HG02798 (cell line): ENCODE measurements at regions not wholly inside any gene's neighbourhood (a gene's known extent, or its start where the extent isn't known, plus 50 kb on each side); places are given as distances from the start of the nearest gene placed in this dataset.

Source experiments
- ATAC-seq: cut with Tn5 transposase; IDR thresholded peaks from one replicate; pipeline ENCODE4 v1.9.1; 2021; ENCODE audit warnings: mild to moderate bottlenecking; ENCODE audit not compliant: unreplicated experiment, poor library complexity

- no peak for ATAC-seq
Measured at GRCh38 chr11:91404344-91404743, 820.3 kb upstream of the FAT3 start.

GRCh38 chr11:91397134-91397468 is 827.5 kb upstream of the FAT3 start:
- ATAC-seq = no peak

- ATAC-seq = no peak
Measured at GRCh38 chr11:91396236-91397133, 828.1 kb upstream of the FAT3 start.

GRCh38 chr11:91394727-91395414 is 829.7 kb upstream of the FAT3 start:
- ATAC-seq = no peak

- ATAC-seq = no peak
Measured at GRCh38 chr11:91394073-91394726, 830.4 kb upstream of the FAT3 start.

GRCh38 chr11:91382946-91383345 is 841.7 kb upstream of the FAT3 start:
- no peak for ATAC-seq

DNA sequence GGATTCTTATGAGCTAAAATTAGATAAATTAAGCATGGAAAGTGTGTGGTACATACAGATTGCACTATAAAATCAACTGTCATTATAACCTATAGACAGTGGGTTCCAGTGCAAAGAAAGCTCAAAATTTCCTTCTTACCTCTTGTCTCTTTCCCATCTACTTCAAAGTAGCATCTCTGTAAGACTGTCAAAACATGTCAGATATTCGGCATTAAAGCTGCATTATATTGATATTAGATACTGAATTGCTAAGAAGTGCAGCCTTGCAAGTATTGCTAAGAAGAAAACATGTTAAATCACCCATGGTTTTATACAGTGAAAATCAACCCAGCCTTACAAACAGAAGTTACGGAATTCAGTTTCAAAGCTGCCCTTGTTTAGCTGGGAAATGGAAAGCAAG is 849.8 kb upstream of the FAT3 start:
- no peak for ATAC-seq

DNA sequence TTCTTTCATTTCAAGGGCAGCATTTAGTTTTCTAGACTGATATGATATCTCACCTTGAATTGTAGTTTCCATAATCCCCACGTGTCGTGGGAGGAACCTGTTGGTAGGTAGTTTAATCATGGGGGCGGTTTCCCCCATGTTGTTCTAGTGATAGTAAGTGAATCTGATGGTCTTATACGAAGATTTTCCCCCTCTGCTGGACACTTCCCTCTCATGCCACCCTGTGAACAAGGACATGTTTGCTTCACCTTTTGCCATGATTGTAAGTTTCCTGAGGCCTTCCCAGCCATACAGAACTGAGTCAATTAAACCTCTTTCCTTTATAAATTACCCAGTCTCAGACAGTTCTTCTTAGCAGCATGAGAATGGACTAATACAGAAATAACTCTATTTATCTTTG is 851.1 kb upstream of the FAT3 start:
- no peak for ATAC-seq

GRCh38 chr11:91366816-91367215 is 857.8 kb upstream of the FAT3 start:
- no peak for ATAC-seq

DNA sequence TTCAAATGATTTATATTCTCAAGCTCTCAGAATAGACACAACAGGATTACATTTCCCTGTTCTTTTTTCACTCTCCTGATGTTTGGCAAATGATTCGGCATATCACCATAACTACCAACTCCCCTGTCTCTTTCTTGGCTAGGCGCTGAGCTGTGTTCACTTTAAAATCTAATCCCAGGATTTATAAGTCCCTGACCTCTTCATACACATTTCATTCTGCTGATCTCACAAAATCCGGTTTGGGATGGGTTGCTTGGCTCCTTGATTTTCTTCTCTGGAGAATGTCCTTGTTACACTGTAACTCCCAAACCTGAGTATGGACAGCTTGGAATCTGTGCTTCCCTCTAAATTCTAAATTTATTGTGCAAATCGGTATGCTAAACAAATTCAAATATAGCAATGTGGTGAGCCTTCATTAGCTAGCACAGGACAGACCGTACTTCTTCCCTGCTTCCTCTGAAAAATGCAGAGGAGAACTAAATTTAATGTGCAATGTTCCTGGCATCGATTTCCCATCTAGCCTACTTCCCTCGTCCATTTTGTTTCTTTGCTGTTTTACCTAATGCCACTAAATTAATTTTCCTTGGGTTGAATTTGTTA is 858.5 kb upstream of the FAT3 start:
- ATAC-seq = no peak

DNA sequence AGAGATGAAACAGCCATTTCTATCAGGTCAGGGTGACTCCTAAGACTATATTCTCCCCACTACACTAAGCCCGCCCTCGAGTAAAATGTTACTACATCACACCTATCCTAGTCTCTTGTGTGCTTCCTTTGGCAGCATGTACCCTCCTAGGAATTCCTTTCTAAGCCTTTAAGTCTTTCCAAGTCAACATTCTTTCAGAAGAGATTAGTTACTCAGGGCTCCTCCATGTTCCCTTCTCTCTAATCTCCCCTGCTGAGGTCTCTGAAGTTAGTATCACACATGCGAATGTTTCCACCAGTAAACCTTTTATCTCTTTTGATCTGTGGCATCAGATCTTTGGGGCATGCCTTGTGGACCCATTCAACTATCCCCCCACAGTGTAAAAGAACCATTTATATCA is 873.7 kb upstream of the FAT3 start:
- no peak for ATAC-seq

GRCh38 chr11:91326751-91327150 is 897.9 kb upstream of the FAT3 start:
- no peak for ATAC-seq

DNA sequence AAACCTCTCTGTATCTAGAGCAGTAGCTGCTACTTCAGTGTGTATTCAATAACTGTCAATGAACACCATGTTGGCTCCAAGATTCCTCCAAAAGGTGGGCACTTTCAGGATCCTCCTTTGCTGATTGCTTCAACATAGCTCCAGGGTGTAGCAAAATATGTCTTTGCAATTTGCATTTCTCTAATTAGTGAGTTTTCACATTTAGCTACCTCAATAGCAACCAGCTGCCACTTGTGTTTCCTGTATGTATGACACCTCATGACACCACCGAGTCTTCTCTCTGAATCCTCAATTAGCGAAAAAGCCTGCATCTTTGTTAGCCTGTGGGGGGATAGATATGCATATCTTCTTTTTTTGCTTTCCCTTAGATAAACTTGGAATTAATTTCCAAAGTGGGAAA is 898.3 kb upstream of the FAT3 start:
- ATAC-seq = no peak

- ATAC-seq = no peak
Measured at GRCh38 chr11:91314521-91314920, 910.1 kb upstream of the FAT3 start.

DNA sequence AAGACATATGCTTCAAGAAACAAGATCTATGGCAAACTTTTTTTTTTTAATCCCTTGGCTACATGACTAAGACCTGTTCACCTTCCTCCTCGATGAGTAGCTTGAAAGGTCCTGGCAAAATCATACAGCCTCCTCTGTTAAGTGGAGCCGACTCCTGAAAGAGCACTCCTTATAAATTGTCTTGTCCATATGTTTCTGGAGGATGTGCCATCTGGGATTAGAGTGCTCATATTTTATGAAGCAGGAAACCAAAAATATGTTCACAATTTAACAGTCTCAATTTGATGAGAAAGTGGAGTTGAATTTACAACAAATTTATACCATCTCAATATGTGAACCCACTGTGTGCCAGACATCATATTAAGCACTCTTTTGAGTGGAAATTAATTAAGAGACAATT is 912.1 kb upstream of the FAT3 start:
- ATAC-seq = no peak

- no peak for ATAC-seq
Measured at GRCh38 chr11:91310085-91310484, 914.5 kb upstream of the FAT3 start.

DNA sequence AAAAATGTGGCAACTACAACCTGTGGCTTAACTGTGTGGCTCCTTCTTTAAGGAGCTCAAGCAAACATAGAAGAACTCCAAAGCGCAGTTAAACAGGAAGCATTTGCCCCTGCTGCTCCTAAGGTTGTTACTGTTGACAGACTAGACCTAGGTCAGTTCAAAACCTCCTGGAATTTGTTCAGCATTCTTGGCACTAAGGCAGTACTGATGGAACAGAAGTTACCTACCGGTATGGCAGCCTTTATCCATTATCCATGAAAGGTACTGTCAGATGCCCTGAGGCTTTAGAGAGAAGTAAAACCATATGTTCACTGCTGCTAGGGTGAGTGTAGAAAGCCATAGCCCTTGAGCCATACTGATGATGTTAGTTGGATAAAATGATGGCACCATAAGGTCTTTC is 916.5 kb upstream of the FAT3 start:
- ATAC-seq = no peak

- ATAC-seq = no peak
Measured at GRCh38 chr11:91305402-91305801, 919.2 kb upstream of the FAT3 start.

DNA sequence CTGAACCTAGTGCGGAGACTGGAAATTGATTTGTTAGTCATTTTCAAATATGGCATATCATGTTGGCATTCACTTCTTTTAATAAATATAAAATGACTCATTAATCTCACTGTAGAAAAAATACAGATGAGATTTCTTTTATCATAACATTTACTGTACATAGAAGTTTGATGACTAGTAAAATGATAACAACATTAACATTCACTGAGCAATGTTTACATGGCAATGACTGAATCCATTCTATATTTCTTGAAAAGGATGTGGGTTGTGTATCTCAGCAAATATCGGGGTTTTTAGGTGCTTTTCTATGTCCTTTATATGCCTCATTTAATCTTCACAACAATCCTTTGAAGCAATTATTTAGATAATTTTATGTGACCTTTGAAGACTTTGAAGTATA is 920.9 kb upstream of the FAT3 start:
- no peak for ATAC-seq

DNA sequence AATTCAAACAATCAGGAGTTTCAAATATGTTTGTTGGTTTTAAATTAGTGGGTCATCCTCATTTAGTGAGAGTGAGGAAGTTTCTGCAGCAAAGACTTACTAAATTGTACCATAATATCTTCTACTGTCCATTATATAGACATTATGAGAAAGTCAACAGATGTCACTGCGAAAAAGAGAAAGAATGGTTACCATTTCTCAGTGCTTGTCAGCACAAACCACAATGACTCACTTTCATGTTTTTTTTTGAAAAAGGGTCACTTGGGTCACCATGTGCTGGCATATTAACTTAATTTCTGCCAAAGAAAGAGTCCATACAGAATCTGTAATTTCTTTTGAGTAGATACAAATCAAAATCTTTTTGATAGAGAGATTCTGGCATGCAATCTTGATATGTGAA is 924.6 kb upstream of the FAT3 start:
- ATAC-seq = peak; percentile 64

GRCh38 chr11:91296629-91297028 is 928.0 kb upstream of the FAT3 start:
- ATAC-seq = no peak
